Nephron progenitor cell (in vitro differentiated cells): ENCODE measurements at regions not wholly inside any gene's neighbourhood (a gene's known extent, or its start where the extent isn't known, plus 50 kb on each side); places are given as distances from the start of the nearest gene placed in this dataset.
"Not testable (repeated sequence)": the region's sequence is repeated elsewhere in the genome, so short reads cannot be mapped to it uniquely, and the experiment has no call there.

ENCODE experiments used
- DNase-seq: peaks from one replicate; pipeline ENCODE4 v3.0.0; 2021
- H3K27ac Mint-ChIP-seq: 2 replicates; pipeline ENCODE4 v1.8.0; 2021; ENCODE audit warnings: mild to moderate bottlenecking, moderate library complexity, mixed read lengths
- H3K27me3 Mint-ChIP-seq: 2 replicates; pipeline ENCODE4 v1.8.0; 2021; ENCODE audit warnings: mild to moderate bottlenecking, low read depth, mixed read lengths; ENCODE audit not compliant: poor library complexity
- H3K36me3 Mint-ChIP-seq: 2 replicates; pipeline ENCODE4 v1.8.0; 2021; ENCODE audit warnings: low read depth, mixed read lengths
- H3K4me1 Mint-ChIP-seq: 2 replicates; pipeline ENCODE4 v1.8.0; 2021; ENCODE audit warnings: mixed read lengths
- H3K4me3 Mint-ChIP-seq: 2 replicates; pipeline ENCODE4 v1.8.0; 2021; ENCODE audit warnings: mild to moderate bottlenecking, moderate library complexity, mixed read lengths
- H3K9me3 Mint-ChIP-seq: 2 replicates; pipeline ENCODE4 v1.8.0; 2021; ENCODE audit warnings: mild to moderate bottlenecking, moderate library complexity, mixed read lengths
- CTCF ChIP-seq: fragments of 200-600 bp; sonication (generic); IDR thresholded peaks from 2 replicates; pipeline ENCODE4 v1.5.0; 2021; ENCODE audit warnings: antibody characterized with exemption

- peaks cover 8% of the 10 kb centered on the region for H3K27me3 Mint-ChIP-seq
- H3K36me3 Mint-ChIP-seq, result no peaks in the 10 kb centered on the region
- no peak overlapping the region for H3K27ac Mint-ChIP-seq
- no peak for TF ChIP-seq CTCF
- H3K4me1 Mint-ChIP-seq, result no peaks in the 10 kb centered on the region
- no peaks in the 10 kb centered on the region for H3K9me3 Mint-ChIP-seq
- H3K4me3 Mint-ChIP-seq, result no peak overlapping the region
- no peak for DNase-seq
Observed at GRCh38 chr6:8820313-8820712, 385.0 kb upstream of the SLC35B3 start.

GRCh38 chr6:8819446-8819845 is 384.1 kb upstream of the SLC35B3 start:
- DNase-seq, result no peak
- H3K4me3 Mint-ChIP-seq, result no peak overlapping the region
- no peak overlapping the region for H3K27ac Mint-ChIP-seq
- no peaks in the 10 kb centered on the region for H3K4me1 Mint-ChIP-seq
- no peaks in the 10 kb centered on the region for H3K36me3 Mint-ChIP-seq
- no peaks in the 10 kb centered on the region for H3K9me3 Mint-ChIP-seq
- H3K27me3 Mint-ChIP-seq, result peaks cover 3% of the 10 kb centered on the region
- TF ChIP-seq CTCF, result no peak

- Mint-ChIP-seq H3K4me3 (no peak overlapping the region), H3K27me3 (peaks cover 3% of the 10 kb centered on the region), H3K27ac (peak overlapping the region; percentile 21), H3K36me3 (no peaks in the 10 kb centered on the region), H3K9me3 (no peaks in the 10 kb centered on the region), H3K4me1 (peaks cover 11% of the 10 kb centered on the region)
- DNase-seq, result no peak
- TF ChIP-seq CTCF, result no peak
Observed at GRCh38 chr6:8814440-8815000, 379.2 kb upstream of the SLC35B3 start.

GRCh38 chr6:8810325-8810724 is 375.0 kb upstream of the SLC35B3 start:
- no peak overlapping the region for H3K27ac Mint-ChIP-seq
- H3K9me3 Mint-ChIP-seq, result no peaks in the 10 kb centered on the region
- peaks cover 4% of the 10 kb centered on the region for H3K27me3 Mint-ChIP-seq
- no peak overlapping the region for H3K4me3 Mint-ChIP-seq
- no peaks in the 10 kb centered on the region for H3K36me3 Mint-ChIP-seq
- TF ChIP-seq CTCF, result no peak
- H3K4me1 Mint-ChIP-seq, result peaks cover 24% of the 10 kb centered on the region
- DNase-seq, result no peak

- Mint-ChIP-seq H3K27ac (no peak overlapping the region), H3K4me3 (no peak overlapping the region), H3K9me3 (no peaks in the 10 kb centered on the region), H3K36me3 (no peaks in the 10 kb centered on the region), H3K4me1 (peaks cover 24% of the 10 kb centered on the region), H3K27me3 (peaks cover 4% of the 10 kb centered on the region)
- no peak for TF ChIP-seq CTCF
- DNase-seq, result no peak
Observed at GRCh38 chr6:8809662-8810061, 374.3 kb upstream of the SLC35B3 start.

- no peak for TF ChIP-seq CTCF
- H3K36me3 Mint-ChIP-seq, result no peaks in the 10 kb centered on the region
- H3K9me3 Mint-ChIP-seq, result peaks cover 18% of the 10 kb centered on the region
- H3K27me3 Mint-ChIP-seq, result peaks cover 9% of the 10 kb centered on the region
- DNase-seq, result no peak
- peaks cover 13% of the 10 kb centered on the region for H3K4me1 Mint-ChIP-seq
- no peak overlapping the region for H3K27ac Mint-ChIP-seq
- H3K4me3 Mint-ChIP-seq, result no peak overlapping the region
Observed at GRCh38 chr6:8803181-8803760, 367.9 kb upstream of the SLC35B3 start.

- not testable (repeated sequence) for H3K4me3 Mint-ChIP-seq, H3K27ac Mint-ChIP-seq, DNase-seq, H3K36me3 Mint-ChIP-seq, H3K27me3 Mint-ChIP-seq
- Mint-ChIP-seq H3K9me3 (peaks cover 18% of the 10 kb centered on the region), H3K4me1 (peaks cover 13% of the 10 kb centered on the region)
Observed at GRCh38 chr6:8802397-8802796, 367.1 kb upstream of the SLC35B3 start.
